ENCODE measurements at regions not wholly inside any gene's neighbourhood (a gene's known extent, or its start where the extent isn't known, plus 50 kb on each side); places are given as distances from the start of the nearest gene placed in this dataset.
"Not testable (repeated sequence)": the region's sequence is repeated elsewhere in the genome, so short reads cannot be mapped to it uniquely, and the experiment has no call there.

GRCh38 chr10:117804470-117805011, 242.2 kb downstream of the RAB11FIP2 start:
- no peak for DNase-seq
- Histone ChIP-seq H3K27ac (no peak overlapping the region), H3K9me3 (no peaks in the 10 kb centered on the region), H3K36me3 (no peaks in the 10 kb centered on the region), H3K4me1 (peaks cover 0 to 10% (median 6%) of the 10 kb centered on the region in 3 donors), H3K4me3 (no peak overlapping the region), H3K27me3 (peaks cover 0 to 64% (median 0%) of the 10 kb centered on the region in 4 donors)
- 50 to 55% methylated on average over 9 to 13 of the region's 13 CpGs for WGBS, 2 donors
- no peak for TF ChIP-seq POLR2A (IDR thresholded peaks at IDR 0.05)
- no peak for TF ChIP-seq CTCF (IDR thresholded peaks at IDR 0.05)
- intact Hi-C loops (cut with DNase I): no loop called here

DNA sequence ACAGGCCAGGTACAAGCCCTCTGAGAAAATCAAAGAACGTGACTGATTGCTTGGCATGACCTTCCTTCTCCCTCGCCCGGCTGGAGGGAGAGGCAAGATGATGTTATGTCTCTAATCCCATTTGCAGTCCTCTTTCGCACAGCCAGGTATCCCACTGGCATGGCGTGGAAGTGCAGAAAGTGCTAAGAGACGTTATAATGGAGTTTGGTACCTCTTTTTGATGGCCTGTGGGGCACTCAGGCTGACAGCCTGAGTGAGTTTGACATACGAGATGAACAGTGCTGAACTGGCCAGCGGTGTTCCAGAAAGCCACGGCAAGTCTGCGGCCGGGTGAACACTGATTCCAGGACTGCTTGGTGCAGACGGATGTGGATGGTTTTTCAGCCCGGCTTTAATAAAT, 241.6 kb downstream of the RAB11FIP2 start:
- Histone ChIP-seq H3K9me3 (no peaks in the 10 kb centered on the region), H3K4me3 (no peak overlapping the region), H3K4me1 (peaks cover 0 to 10% (median 6%) of the 10 kb centered on the region in 3 donors), H3K27ac (no peak overlapping the region), H3K27me3 (peaks cover 0 to 62% (median 0%) of the 10 kb centered on the region in 4 donors), H3K36me3 (no peaks in the 10 kb centered on the region)
- intact Hi-C loops (cut with DNase I): no loop called here
- TF ChIP-seq POLR2A (IDR thresholded peaks at IDR 0.05): no peak
- TF ChIP-seq CTCF (IDR thresholded peaks at IDR 0.05): no peak
- no peak for DNase-seq
- WGBS, 2 donors: 61 to 81% methylated on average over 5 to 13 of the region's 13 CpGs

GRCh38 chr10:117807441-117807840, 239.3 kb downstream of the RAB11FIP2 start:
- Histone ChIP-seq H3K27ac (no peak overlapping the region), H3K9me3 (peaks cover 0 to 4% (median 3%) of the 10 kb centered on the region in 3 donors), H3K36me3 (no peaks in the 10 kb centered on the region), H3K4me3 (no peak overlapping the region), H3K4me1 (peaks cover 0 to 10% (median 6%) of the 10 kb centered on the region in 3 donors), H3K27me3 (peaks cover 0 to 43% (median 0%) of the 10 kb centered on the region in 4 donors)
- WGBS, 2 donors: 54 to 55% methylated on average over 4 of the region's 4 CpGs
- TF ChIP-seq CTCF (IDR thresholded peaks at IDR 0.05) (no peak), POLR2A (IDR thresholded peaks at IDR 0.05) (no peak)
- DNase-seq: no peak
- intact Hi-C loops (cut with DNase I): no loop called here

DNA sequence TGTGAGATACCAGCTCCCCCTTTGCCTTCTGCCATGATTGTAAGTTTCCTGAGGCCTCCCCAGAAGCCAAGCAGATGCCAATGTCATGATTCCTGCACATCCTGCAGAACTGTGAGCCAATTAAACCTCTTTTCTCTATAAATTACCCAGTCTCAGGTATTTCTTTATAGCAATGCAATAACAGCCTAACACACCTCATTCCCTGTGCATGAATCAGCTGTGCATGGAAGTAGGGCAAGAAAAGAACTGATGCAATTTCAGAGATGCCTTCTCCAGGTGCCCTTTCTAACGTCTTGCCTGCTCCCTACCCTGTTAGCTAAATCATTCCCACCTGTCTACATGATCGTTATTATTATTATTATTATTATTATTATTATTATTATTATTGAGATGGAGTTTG, 230.9 kb downstream of the RAB11FIP2 start:
- H3K9me3 ChIP-seq; DNase-seq; H3K27ac ChIP-seq; H3K4me1 ChIP-seq; H3K36me3 ChIP-seq; H3K4me3 ChIP-seq; intact Hi-C loops (cut with DNase I): not testable (repeated sequence)
- WGBS, 2 donors: 36 to 44% methylated on average over 2 of the region's 2 CpGs
- H3K27me3 ChIP-seq: peaks cover 0 to 18% (median 0%) of the 10 kb centered on the region in 4 donors

DNA sequence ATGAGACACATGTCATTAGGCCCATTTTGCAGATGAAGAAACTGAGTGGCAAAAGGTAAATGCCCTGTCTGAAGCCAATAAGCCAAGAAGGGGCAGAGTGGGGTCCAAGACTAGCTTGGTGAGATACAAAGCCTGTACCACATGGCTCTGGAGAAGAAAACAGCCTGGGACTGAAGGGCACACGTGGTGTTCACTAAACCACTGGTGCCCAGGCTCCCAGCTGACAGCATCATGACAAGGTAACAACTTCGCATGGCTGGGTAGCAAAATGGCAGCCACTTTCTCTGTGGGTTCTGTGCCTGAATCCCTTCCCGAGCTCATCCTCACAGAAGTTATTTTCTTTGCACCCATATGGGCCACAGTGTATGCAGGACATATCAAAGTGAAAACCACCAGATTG, 229.6 kb downstream of the RAB11FIP2 start:
- DNase-seq: no peak
- 53 to 84% methylated on average over 3 of the region's 3 CpGs for WGBS, 2 donors
- H3K4me1 ChIP-seq: no peaks in the 10 kb centered on the region
- no peak overlapping the region for H3K27ac ChIP-seq
- no peaks in the 10 kb centered on the region for H3K36me3 ChIP-seq
- H3K27me3 ChIP-seq: peaks cover 0 to 20% (median 0%) of the 10 kb centered on the region in 4 donors
- no peak for TF ChIP-seq POLR2A (IDR thresholded peaks at IDR 0.05)
- TF ChIP-seq CTCF (IDR thresholded peaks at IDR 0.05): no peak
- H3K9me3 ChIP-seq: no peaks in the 10 kb centered on the region
- intact Hi-C loops (cut with DNase I): no loop called here
- H3K4me3 ChIP-seq: no peak overlapping the region

GRCh38 chr10:117818721-117819120, 228.0 kb downstream of the RAB11FIP2 start:
- DNase-seq: no peak
- no peaks in the 10 kb centered on the region for H3K36me3 ChIP-seq
- peaks cover 0 to 20% (median 0%) of the 10 kb centered on the region in 4 donors for H3K27me3 ChIP-seq
- H3K27ac ChIP-seq: no peak overlapping the region
- 20 to 56% methylated on average over 1 of the region's 1 CpG for WGBS, 2 donors
- TF ChIP-seq POLR2A (IDR thresholded peaks at IDR 0.05): no peak
- no peak for TF ChIP-seq CTCF (IDR thresholded peaks at IDR 0.05)
- no peak overlapping the region for H3K4me3 ChIP-seq
- H3K9me3 ChIP-seq: no peaks in the 10 kb centered on the region
- no peaks in the 10 kb centered on the region for H3K4me1 ChIP-seq
- intact Hi-C loops (cut with DNase I): no loop called here

All from esophagus squamous epithelium (tissue), 5 donors.